NCI-H226 (cell line): ENCODE measurements at regions not wholly inside any gene's neighbourhood (a gene's known extent, or its start where the extent isn't known, plus 50 kb on each side); places are given as distances from the start of the nearest gene placed in this dataset.

Experiments
- DNase-seq: peaks from one replicate; pipeline ENCODE4 v3.0.0-alpha.2; 2015

DNA sequence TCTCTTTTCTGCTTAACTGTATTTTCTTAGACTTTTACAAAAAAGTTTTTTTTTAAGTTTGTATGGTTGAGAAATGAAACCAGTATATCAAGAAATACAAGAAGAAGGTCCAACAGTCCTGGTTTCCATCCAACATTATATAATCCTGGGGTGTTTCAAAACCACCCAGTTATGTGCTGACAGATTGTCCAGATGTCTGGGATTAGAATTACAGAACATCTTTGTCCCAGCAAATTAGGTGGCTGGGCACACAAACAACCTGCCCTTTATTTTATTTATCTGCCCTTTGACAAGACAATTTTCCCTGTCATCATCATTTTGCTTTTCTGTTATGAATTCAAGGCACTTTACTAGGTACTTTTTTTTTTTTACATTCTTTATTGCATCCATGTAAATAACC lies 622.1 kb downstream of the PLPP3 start:
- no peak for DNase-seq

GRCh38 chr1:55955016-55955621 lies 624.2 kb downstream of the PLPP3 start:
- DNase-seq = no peak

- DNase-seq = no peak
Measured at GRCh38 chr1:55951291-55951690, 628.1 kb downstream of the PLPP3 start.

GRCh38 chr1:55947446-55947845 lies 631.9 kb downstream of the PLPP3 start:
- no peak for DNase-seq

GRCh38 chr1:55943721-55944435 lies 635.5 kb downstream of the PLPP3 start:
- DNase-seq = no peak

DNA sequence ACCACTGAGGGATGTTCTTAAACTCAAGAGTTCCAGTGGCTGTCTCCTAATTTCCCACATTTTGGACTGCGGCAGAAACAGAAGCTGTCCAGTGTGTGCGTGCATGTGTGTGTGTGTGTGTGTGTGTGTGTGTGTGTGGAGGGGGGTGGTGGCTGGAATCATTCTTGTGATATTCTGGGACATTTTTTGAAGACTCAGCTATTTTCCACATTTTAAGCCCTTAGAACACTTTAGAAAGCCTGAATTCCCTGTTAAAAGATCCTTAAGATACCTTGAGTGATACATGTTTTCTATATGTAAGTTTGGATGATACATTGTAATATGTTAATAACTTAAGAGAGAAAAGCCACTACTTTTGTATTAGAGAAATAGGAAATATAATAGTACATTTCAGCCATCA lies 636.4 kb downstream of the PLPP3 start:
- no peak for DNase-seq

DNA sequence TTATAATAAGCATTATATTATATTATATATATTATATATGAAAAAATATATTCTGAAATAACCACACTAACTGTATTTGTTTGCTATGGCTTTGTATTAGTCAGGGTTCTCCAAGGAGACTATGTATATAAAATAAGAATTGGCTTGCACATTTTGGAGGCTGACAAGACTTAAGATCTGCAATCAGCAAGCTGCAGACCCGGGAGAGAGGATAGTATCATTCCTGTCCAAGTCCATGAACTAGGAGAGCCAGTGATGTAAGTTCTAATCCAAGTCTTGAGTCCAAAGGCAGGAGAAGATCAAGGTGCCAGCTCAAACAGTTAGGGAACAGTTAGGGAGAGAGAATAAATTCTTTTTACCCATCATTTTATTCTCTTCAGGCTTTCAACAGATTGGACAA lies 639.5 kb downstream of the PLPP3 start:
- DNase-seq = no peak

DNA sequence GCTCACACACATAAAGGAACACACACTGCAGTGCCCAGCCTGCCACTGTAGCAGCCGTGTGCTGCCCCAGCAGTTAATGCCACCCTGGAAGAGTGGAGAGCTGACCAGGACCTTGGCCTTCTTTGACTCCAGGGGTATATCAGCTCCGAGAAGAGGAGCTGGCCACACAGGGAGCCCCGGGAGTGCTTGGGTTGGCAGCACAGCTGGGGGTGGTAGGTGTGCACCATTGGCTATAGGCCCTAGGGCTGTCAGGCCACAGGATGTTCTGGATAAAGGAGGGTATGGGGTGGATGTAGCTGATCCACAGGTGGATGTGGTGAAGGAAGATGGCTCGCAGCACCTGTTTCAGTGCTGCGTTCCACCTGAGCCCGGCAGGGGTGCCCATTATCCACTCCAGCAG lies 640.5 kb downstream of the PLPP3 start:
- no peak for DNase-seq

GRCh38 chr1:55938376-55938850 lies 641.0 kb downstream of the PLPP3 start:
- DNase-seq = no peak

GRCh38 chr1:55937840-55938375 lies 641.5 kb downstream of the PLPP3 start:
- DNase-seq = no peak

DNA sequence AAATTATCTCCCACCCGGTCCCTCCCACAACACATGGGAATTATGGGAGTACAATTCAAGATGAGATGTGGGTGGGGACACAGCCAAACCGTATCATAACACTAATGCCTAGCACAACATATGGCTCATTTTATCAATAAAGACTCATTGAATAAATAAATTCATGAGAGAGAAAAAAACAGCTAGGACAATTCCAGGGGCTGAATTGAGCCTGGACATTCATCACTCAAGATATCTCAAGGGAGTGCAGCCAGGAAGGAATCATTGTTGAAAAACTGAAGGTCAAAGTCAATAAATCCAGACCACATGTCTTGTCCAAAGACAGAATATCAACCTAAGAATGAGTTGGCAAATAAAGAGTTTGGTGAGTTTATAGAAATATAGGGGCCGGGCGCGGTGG lies 644.1 kb downstream of the PLPP3 start:
- DNase-seq = no peak

GRCh38 chr1:55932402-55932801 lies 647.0 kb downstream of the PLPP3 start:
- no peak for DNase-seq

DNA sequence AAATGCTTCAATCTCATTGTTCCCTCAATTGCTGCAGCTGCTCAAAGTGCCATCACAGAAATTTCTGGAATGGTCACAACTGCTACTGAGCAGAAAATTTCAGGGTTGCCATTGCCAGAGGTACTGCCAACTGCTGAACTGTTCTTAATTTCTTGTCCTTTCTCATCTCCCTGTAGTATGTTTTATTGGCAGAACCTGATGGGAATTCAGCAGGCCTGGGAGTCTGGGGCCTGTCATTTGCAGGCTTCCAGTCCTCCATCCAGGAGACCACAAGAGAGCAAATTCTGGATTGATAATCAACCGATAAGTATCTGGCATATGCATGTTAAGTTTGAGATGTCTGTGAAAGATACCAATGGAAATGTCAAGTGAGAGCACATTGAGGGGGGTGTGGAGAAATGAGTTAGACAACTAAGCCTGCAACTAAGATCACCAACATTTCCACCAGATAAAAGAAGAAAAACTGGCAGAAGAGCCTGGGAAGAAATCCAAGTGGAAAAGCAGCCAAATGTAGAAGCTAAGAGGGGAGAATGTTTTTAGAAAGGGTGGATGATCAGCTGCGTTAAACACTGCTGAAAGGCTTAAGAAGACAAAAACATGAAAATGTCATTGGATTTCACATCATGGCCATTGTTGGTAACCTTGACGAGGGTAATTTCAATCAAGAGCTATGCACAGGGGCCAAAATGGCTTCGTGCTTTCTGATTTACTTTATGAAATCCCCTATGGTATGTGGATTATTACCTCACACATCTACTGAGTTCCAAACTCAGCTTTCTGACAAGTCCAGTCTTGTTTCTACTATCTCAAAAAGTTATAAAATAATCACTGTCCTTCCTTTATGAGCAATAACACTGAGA lies 648.1 kb downstream of the PLPP3 start:
- peak; percentile 8 for DNase-seq

GRCh38 chr1:55929652-55930051 lies 649.7 kb downstream of the PLPP3 start:
- no peak for DNase-seq

DNA sequence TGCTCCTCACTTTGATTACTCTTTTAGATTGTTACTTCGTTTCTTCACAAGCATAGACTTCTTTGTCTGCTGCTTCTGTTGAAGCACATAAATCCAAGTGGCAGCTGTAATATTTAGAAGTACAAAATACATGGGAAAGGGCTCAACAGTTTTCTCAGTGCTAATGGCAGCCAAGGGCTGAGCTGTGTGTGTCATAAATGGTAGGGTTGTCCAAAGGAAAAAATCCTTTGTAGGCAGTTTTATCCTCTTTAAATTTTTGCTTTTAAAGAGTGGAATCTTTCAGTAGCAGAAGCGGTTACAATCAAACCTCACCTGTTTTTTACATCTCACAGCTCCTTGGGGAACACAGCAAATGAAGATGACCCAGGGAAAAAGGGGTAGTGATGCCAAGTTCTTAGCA lies 650.8 kb downstream of the PLPP3 start:
- no peak for DNase-seq

- no peak for DNase-seq
Measured at GRCh38 chr1:55927702-55928290, 651.6 kb downstream of the PLPP3 start.

DNA sequence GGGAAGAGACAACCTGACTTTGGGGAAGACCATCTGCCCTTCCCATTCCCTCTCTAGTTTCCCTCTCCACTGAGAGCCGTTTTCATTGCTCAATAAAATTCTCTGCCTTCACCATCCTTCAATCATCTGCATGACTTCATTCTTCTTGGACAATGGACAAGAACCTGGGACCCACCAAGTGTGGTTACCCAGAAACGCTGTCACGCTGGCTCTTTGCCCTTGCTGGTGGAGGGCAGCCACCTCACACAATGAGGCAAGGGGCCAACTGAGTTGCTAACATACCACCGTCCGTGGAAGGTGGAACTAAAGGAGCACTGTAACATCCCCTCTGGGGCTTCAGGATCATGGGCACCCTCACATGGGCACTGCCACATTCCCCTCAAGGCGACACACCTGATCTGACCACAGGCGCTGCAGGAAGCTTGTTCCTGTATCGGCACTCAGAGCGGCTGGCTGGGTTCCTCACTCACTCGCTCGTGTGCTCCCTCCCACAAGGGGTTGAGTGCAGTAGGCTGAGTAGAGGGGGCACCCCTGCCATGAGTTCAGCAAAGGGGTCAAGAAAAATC lies 652.4 kb downstream of the PLPP3 start:
- no peak for DNase-seq

GRCh38 chr1:55916907-55917306 lies 662.5 kb downstream of the PLPP3 start:
- DNase-seq = no peak

DNA sequence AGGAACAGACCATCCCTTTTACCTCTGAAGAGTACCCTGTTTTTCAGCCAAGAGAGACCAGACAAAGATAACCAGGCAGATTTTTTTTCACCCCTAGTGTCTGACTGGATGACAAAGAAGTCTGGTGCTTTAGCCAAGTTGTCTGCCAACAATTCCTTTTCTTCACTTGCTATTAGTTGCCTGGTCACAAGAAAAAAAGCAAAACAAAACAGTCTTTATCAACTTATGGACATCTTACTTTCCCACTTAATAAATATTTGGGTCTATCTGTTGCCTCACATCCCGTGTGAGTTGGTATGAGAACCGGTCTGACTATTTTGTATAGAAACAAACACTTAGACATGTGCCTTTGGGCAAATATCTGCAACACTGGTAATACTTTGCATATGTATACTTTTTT lies 662.9 kb downstream of the PLPP3 start:
- peak; percentile 48 for DNase-seq

DNA sequence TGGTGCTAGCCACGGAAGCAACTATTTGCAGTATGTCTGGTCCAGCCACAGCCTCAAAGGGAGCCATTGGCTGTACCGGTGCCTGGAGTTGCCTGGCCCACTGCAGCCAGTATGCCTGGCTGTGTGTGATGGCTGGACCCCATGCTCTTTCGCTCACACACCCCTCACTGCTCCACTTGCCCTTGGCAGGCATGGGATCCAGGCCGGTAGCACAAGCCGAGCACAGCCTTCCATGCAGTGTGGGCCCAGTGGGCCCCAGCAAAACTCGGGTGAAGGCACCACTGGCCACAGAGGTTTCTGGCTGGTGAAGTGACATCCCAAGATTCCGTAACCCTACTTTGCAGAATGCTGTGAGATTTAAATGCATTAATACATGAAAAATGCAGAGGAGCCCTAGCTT lies 665.8 kb downstream of the PLPP3 start:
- DNase-seq = no peak

GRCh38 chr1:55912438-55912837 lies 666.9 kb downstream of the PLPP3 start:
- DNase-seq = no peak

- no peak for DNase-seq
Measured at GRCh38 chr1:55904541-55904940, 674.8 kb downstream of the PLPP3 start.

GRCh38 chr1:55898181-55898580 lies 681.2 kb downstream of the PLPP3 start:
- peak; percentile 79 for DNase-seq
